Prostate gland (tissue), 2 donors: ENCODE measurements at regions not wholly inside any gene's neighbourhood (a gene's known extent, or its start where the extent isn't known, plus 50 kb on each side); places are given as distances from the start of the nearest gene placed in this dataset.

Experiments
- DNase-seq: peaks from one replicate; pipeline ENCODE4 v3.0.0-alpha.2; 2019; ENCODE audit warnings: low spot score
- H3K27ac ChIP-seq, 2 donors: fragments of 200-600 bp; sonication (generic); 2 replicates each; pipeline ENCODE4 v1.5.1; 2017 to 2019
- H3K27me3 ChIP-seq: fragments of 200-600 bp; sonication (generic); replicated peaks from 2 replicates; pipeline ENCODE4 v1.5.1; 2019; ENCODE audit not compliant: insufficient read depth
- H3K36me3 ChIP-seq, 2 donors: fragments of 200-600 bp; sonication (generic); 1 replicate in 1 of 2; 2 replicates in 1 of 2; pipeline versions ENCODE4 v1.5.1 to v1.8.1; 2017 to 2019
- H3K4me1 ChIP-seq: fragments of 200-600 bp; sonication (generic); replicated peaks from 2 replicates; pipeline ENCODE4 v1.5.1; 2019
- H3K4me3 ChIP-seq, 2 donors: fragments of 200-600 bp; sonication (generic); 2 replicates each; pipeline ENCODE4 v1.5.1; 2017 to 2019
- H3K9me3 ChIP-seq: fragments of 200-600 bp; sonication (generic); 2 replicates; pipeline ENCODE4 v1.5.1; 2017
- CTCF ChIP-seq, 4 experiments: fragments of 200-600 bp in 2 of 4; fragments of 450-650 bp in 2 of 4; sonication (generic) in 2 of 4; IDR thresholded peaks; 1 replicate in 3 of 4; 2 replicates in 1 of 4; pipeline ENCODE4 v1.5.1; 2016 to 2019; ENCODE audit warnings: antibody characterized with exemption in 4 of 4, mild to moderate bottlenecking in 2 of 4, moderate library complexity in 2 of 4
- POLR2A ChIP-seq: fragments of 450-650 bp; IDR thresholded peaks from one replicate; pipeline ENCODE4 v1.6.1; 2016; ENCODE audit warnings: antibody characterized with exemption, mild to moderate bottlenecking
- POLR2AphosphoS5 ChIP-seq: sonication (generic); formaldehyde crosslinking; IDR thresholded peaks from one replicate; pipeline ENCODE4 v1.6.1; 2017; ENCODE audit warnings: antibody characterized with exemption
- WGBS: methylation state at CpG from one replicate; pipeline ENCODE4 v1.1.5; 2018; 5-methylcytosine and 5-hydroxymethylcytosine counted together
- intact Hi-C: fragments of 100-400 bp; cut with DNase I; formaldehyde crosslinking; loops from one replicate; pipeline ENCODE4 v1.14.2; 2022

- WGBS = 71% methylated on average over 4 of the region's 4 CpGs
- Histone ChIP-seq H3K4me1 (no peaks in the 10 kb centered on the region), H3K27me3 (no peaks in the 10 kb centered on the region), H3K27ac (no peak overlapping the region), H3K9me3 (no peaks in the 10 kb centered on the region), H3K4me3 (no peak overlapping the region), H3K36me3 (no peaks in the 10 kb centered on the region)
- no peak for TF ChIP-seq POLR2AphosphoS5
- no peak for TF ChIP-seq CTCF (IDR thresholded peaks at IDR 0.05)
- no peak for TF ChIP-seq POLR2A
- DNase-seq = no peak
- intact Hi-C loops = no loop called here
Measured at GRCh38 chr5:145697251-145697990, 137.7 kb downstream of the PRELID2 start.

GRCh38 chr5:145689235-145689634 is 145.9 kb downstream of the PRELID2 start:
- Histone ChIP-seq H3K27ac (no peak overlapping the region), H3K4me3 (no peak overlapping the region), H3K36me3 (no peaks in the 10 kb centered on the region), H3K27me3 (no peaks in the 10 kb centered on the region), H3K9me3 (no peaks in the 10 kb centered on the region), H3K4me1 (no peaks in the 10 kb centered on the region)
- TF ChIP-seq CTCF (IDR thresholded peaks at IDR 0.05) = no peak
- TF ChIP-seq POLR2AphosphoS5 = no peak
- TF ChIP-seq POLR2A = no peak
- no peak for DNase-seq
- intact Hi-C loops = loop anchor here (10.0 kb wide), 2 partner anchors 136 to 356 kb away; no protein-coding TSS in a partner anchor
- WGBS = 39% methylated on average over 3 of the region's 3 CpGs

GRCh38 chr5:145687943-145688342 is 147.2 kb downstream of the PRELID2 start:
- Histone ChIP-seq H3K36me3 (no peaks in the 10 kb centered on the region), H3K4me1 (no peaks in the 10 kb centered on the region), H3K4me3 (no peak overlapping the region), H3K27ac (no peak overlapping the region), H3K27me3 (no peaks in the 10 kb centered on the region), H3K9me3 (no peaks in the 10 kb centered on the region)
- no peak for TF ChIP-seq POLR2A
- no peak for TF ChIP-seq POLR2AphosphoS5
- no peak for TF ChIP-seq CTCF (IDR thresholded peaks at IDR 0.05)
- 86% methylated on average over 4 of the region's 4 CpGs for WGBS
- DNase-seq = no peak
- intact Hi-C loops = loop anchor here (10.0 kb wide), 2 partner anchors 137 to 357 kb away; no protein-coding TSS in a partner anchor

- Histone ChIP-seq H3K9me3 (no peaks in the 10 kb centered on the region), H3K36me3 (no peaks in the 10 kb centered on the region), H3K27me3 (no peaks in the 10 kb centered on the region), H3K4me3 (no peak overlapping the region), H3K4me1 (no peaks in the 10 kb centered on the region), H3K27ac (no peak overlapping the region)
- TF ChIP-seq POLR2AphosphoS5 = no peak
- TF ChIP-seq CTCF (IDR thresholded peaks at IDR 0.05) = no peak
- no peak for TF ChIP-seq POLR2A
- no peak for DNase-seq
- intact Hi-C loops = loop anchor here (10.0 kb wide), 2 partner anchors 139 to 359 kb away; no protein-coding TSS in a partner anchor
- 92% methylated on average over 1 of the region's 1 CpG for WGBS
Measured at GRCh38 chr5:145685417-145685816, 149.7 kb downstream of the PRELID2 start.

- Histone ChIP-seq H3K27me3 (no peaks in the 10 kb centered on the region), H3K4me3 (no peak overlapping the region), H3K27ac (no peak overlapping the region), H3K4me1 (no peaks in the 10 kb centered on the region), H3K36me3 (no peaks in the 10 kb centered on the region), H3K9me3 (no peaks in the 10 kb centered on the region)
- DNase-seq = no peak
- intact Hi-C loops = loop anchor here (10.0 kb wide), 2 partner anchors 141 to 361 kb away; no protein-coding TSS in a partner anchor
- no peak for TF ChIP-seq POLR2A
- TF ChIP-seq POLR2AphosphoS5 = no peak
- TF ChIP-seq CTCF (IDR thresholded peaks at IDR 0.05) = no peak
- 95% methylated on average over 2 of the region's 2 CpGs for WGBS
Measured at GRCh38 chr5:145683431-145683830, 151.7 kb downstream of the PRELID2 start.
